Embryonic facial prominence (tissue), 1 donor: ENCODE measurements at regions not wholly inside any gene's neighbourhood (a gene's known extent, or its start where the extent isn't known, plus 50 kb on each side); places are given as distances from the start of the nearest gene placed in this dataset.
A peak's percentile ranks its signal among the peaks of the same experiment; 100 is the strongest.

Experiments used
- DNase-seq: peaks from one replicate; pipeline ENCODE4 v3.0.0-alpha.2; 2016; ENCODE audit errors: extremely low spot score

DNA sequence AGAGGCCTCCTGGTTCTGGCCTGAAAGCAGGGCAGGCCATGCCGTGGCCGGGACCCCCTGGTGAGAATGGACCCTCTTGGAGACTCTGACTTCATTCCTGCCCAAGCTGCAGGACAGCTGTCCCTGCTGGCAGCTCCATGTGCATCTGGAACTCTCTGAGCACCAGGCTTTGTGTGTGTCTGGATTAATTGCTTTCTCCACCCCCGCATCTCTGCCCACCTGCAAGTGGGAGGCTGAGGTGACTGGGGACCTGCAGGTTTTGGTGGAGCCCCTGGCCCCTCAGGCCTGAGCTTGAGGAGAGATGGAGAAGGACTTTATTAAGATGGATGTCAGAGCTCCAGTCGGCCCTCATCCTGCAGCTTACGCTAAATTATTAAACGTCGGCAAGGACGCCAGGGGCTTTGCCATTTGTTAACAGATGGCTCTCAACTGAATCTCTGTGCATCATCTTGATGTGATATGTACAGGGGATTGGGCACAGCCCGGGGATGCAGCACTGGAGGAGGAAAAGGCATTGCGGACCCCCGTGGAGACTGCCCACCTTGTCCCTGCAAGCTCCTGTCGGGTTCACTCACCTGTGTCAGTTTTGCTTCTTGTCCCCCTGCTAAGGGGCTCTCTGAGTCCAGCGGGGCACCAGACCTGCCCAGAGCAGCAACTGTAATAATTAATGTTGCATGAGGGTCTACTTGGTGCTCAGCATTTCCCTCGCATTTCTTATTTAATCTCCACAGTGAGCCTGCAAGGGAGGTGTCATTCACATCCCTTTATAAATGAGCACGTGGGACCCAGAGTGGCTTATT, 154.1 kb upstream of the RPL38 start:
- no peak for DNase-seq

DNA sequence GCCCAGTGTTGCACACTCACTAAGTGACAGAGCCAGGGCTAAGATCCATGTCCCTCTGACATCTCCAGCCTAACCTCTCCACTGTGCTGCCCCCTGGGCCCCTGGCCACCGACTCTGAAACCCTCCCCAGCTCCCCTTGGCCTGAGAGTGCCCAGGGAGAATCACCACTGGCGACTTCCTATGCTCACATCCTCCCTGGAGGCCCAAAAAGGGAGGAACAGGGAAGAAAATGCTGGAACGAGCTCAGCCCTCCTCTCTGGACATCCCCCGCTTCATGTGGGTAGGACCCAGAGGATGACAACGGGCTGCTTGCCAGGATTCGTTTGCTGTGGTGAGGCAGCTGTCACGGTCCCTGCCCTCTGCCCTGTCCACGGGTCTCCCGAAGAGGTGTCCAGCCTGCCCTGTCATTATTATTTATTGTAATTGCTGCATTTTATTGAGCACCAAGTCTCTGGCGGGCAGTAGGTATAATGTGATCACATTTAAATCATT, 153.5 kb upstream of the RPL38 start:
- no peak for DNase-seq

DNA sequence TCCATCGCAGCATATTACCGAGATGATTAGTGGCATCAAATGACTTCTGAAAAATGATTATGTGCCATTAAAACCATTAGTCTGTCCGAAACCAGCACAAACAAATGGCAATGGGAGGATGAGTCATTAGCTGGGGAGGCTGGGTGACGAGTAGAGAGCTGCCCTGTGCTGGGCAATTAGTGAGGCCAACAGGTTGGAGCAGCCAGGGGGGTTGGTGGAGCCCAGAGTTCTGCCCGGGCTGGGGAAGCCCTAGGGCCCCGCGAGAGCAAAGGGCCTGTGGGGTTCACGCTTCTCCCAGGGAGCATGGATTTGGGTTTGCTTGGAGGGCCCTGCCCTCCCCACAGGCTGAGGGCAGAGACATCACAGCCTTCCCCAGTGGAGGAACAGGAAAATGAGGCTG, 152.1 kb upstream of the RPL38 start:
- no peak for DNase-seq

DNA sequence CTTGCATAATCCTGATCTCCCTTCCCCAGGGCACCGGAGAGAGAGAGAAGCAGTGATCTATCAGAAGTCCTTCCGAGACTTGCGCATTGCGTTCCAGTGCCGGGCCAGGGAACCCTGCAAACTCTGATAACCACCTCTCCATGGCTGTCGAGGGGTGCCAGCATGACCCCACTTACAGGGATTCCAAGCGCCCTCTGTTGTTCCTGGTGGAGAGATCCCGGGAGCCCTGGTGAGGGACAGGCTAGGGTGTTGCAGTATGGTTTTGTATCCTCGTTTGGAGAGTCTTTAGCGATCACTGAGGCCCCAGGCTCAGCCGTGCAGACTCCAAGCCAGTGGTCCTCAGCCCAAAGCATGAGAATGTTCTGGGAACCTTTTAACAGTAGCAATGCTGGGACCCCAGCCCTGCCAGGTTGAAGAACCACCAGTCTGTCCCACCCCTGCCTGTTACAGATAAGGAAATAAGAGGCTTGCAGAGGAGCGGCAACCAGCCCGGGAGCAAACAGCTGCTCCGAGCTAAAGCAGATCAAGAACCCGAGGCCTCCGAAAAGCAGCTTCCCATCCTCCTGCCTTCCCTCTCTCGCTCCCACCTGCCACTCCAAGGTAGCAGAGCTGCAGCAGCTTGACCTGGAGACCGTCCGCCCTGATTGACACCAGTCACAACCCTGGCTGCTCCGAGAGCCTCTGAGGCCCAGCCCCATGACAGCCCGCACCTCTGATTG, 150.3 kb upstream of the RPL38 start:
- DNase-seq, result no peak

DNA sequence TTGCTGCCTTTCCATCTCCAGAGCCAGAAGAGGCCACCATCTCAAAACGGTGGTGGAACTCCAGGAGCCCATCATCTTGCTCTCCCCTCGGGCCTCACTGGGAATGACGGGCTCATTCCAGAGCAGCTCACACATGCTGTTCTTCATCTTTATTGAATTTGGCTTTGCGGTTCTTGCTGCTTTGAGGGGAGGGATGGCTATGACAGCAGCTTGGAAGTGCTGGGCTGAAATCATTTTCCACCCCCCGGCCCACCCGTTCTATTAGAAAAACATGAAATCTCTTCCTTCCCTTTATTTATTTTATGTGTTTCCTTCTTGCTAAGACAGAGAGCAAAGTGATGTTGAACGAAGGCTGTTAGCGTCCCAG, 149.8 kb upstream of the RPL38 start:
- peak; percentile 51 for DNase-seq

DNA sequence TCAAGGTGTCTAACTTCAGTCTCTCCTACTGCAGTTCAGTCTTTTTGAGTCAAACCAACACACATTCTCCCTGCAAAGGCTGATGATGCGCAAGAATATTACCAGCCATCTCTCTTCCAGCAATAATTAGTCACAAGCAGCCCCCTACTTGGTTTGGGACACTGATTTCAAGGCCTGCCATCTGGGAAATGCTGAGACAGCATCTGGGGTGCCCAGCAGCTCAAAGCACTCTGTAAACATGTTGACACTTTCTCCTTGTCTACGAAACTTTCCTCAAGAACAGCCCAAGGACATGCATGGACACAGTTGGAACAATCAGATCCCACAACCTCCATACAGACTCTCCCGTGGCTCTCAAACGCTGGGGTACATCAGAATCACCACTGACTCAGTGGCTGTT, 149.2 kb upstream of the RPL38 start:
- no peak for DNase-seq

DNA sequence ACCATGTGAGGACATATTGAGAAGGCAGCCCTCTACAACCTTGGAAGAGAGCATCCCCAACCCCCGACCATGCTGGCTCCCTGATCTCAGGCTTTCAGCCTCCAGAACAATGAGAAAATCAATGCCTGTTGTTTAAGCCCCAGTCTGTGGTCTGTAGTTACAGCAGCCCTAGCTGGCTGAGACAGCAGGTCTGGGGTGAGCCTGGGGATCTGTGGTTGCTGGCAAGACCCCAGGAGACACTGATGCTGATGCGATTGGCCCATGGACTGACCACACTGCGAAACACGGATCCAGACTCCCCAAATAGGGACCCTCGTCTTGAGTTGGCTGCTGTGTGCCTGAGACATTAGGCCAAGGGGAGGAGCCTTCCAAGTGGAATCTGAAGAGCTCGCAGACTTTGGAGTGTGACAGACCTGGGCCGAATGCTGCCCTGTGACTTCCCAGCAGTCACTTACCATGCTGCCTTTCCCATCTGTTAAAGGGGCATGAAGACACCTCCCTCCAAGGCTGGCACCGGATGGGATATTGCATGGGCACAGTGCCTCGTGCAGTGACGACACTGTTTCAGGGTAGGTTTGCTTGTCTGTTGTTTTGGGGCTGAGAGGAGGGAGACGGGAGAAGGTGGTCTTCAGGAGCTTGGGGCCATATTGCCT, 147.8 kb upstream of the RPL38 start:
- no peak for DNase-seq

DNA sequence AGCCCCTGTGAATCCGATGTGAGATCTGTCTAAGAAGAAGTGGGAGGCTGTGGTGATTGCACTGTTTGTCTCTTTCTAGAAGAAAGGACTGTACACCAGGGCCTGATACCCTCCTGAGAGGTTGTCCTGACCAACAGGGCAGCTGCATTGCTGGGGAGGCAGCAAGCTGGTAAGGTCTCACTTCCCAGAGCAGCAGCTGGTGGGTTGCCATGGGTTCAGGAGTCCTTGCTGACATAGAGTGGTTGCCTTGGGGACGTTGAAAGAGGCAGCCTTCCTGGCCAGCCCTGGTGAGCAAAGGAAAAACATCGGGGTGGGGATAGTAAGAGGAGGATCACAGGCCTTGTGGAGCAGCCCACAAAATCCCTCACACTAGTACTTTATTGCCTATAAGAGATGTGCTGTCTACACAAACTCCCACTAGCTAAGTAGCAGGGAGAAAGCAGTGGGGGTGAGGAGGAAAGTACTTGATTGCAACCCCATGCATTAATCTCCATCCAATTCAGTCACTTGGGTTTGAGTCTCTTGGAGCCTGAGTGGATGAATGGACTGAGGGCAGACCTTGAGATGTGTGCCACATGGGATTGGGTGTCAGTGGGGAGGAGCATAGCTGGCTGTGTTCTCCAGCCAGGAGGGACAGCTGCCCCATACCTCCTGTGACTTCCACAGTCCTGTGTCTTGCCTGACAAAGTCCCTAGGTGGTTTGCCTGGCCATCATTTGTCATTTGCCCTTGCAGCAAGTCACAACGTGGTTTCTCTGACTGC, 143.8 kb upstream of the RPL38 start:
- no peak for DNase-seq

DNA sequence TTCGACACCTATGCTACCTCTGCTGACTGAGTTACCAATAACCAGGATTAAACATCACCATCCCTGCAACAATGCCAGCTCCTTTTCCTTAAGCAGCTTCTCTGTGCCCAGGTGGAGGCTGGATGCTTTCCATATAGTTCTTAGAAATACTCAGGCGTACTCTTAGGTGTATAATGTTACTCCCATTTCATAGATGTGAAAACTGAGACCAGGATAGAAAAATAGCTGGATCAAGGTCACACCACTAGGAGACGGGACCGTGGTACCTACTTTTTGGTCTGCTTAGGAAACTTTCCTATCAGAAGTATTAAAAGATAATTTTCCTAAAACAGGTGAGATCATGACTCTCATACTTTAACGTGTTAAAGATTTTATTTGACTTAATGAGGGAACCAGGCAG, 141.7 kb upstream of the RPL38 start:
- DNase-seq, result no peak

DNA sequence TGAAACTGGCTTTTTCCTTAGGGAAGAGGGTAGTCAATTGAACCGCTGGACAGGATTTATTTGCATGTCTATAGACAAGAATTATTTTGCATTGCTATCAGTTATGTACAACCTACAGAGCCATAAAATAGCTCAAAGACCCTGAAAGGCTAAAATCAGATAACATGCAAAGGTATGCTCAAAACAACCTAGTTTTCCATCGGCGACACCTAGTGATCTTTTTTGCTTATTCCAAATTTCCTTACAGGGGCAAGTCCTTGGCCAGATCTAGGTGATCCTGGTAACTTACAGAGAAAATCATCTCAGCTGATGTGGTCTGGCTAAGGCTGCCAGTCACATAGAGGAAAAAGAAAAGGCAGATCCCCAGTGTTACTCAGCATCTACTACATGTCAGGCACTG, 141.2 kb upstream of the RPL38 start:
- no peak for DNase-seq

DNA sequence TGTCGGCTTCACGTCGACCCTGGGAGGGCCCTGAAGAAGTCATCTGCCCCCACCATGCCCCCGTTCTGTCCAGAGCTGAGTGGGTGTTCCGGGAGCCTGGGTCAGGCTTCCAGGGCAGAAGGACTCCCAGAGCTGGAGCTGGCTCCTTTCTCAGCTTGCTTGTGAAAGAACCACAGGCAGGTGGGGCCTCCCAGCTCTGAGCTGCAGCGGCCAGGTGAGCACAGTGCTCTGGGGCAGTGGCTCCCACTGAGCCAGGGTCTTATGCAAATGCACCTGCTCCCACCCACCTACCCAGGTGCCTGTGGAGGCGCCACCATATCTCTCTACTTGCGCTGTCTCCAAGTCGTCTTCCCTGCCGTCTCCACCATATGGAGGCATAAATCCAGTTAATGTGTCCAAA, 140.0 kb upstream of the RPL38 start:
- no peak for DNase-seq

DNA sequence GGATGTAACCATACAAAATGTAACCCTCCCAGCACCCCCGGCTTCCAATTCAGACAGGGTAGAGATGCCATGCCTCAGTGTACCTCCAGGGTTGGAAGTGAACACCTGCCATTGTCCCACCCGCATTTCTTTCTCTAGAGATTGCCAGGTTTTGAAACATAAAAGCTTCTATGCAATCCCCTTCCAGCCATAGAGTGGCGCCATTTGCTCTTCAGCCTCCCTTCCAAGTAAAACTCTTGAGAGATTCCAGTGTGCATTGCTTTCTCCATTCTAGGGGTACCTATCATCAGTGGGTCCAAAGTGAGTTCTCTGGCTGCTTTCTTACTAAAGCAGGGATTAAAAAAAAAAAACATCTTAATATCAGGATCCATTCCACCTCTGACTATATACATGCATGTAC, 133.1 kb upstream of the RPL38 start:
- no peak for DNase-seq

DNA sequence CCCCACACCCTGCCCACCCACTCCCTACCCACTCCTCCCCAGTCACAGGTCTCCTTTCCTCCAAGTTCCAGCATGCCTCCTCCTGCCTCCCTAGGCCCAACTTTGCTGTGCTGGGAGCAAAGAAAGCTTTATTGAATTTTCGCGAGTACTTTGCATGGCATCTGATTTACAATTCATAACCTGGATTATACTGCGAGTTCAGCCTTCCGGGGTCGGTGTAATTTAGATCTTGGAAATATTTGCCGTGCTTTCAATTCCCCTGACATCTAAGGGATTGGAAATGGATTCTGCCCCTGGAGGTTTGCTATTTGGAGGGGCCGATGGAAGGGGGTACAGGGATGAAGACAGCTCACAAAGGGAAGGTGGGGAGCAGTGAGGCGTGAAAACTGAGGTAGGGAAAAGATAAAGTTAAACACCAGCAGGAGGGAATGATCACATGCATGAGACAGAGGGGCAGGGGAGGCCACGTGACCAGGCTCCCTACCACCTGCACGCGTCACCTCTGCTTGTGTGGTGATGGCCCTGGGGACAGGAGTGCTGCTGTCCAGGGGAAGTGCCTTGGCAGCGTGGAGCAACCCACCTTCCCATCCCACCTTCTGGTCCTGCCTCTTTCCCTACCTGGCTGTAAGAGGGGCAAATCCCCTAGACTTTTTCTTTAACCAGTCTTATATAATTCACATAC, 132.3 kb upstream of the RPL38 start:
- no peak for DNase-seq

DNA sequence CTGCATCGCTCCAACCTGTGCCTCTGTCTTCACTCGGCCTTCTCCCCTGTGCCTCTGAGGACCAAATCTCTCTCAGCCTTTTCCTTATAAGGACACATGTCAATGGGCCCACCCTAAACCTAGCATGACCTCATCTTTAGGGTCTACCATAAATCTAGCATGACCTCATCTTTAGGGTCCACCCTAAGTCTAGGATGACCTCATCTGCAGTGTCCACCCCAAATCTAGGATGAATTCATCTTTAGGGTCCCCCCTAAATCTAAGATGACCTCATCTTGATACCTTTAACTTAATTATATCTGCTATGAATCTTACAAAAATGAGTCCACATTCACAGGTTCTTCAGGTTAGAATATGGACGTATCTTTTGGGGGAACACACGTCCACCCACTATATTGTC, 131.1 kb upstream of the RPL38 start:
- no peak for DNase-seq

DNA sequence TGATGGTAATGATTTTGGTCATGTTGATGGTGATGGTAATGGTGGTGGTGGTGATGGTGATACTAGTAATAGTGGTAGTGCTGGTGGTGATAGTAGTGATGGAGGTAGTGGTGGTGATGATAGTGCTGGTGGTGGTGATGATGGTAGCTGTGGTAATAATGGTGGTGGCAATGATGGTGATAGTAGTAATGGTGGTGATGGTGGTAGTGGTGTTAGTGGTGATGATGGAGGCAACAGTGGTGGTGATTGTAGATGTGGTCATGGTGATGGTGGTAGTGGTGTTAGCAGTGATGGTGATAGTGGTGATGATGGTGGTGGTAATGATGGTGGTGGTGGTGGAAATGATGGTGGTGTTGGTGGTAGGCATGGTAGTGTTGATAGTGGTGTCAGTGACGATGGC, 127.0 kb upstream of the RPL38 start:
- no peak for DNase-seq

DNA sequence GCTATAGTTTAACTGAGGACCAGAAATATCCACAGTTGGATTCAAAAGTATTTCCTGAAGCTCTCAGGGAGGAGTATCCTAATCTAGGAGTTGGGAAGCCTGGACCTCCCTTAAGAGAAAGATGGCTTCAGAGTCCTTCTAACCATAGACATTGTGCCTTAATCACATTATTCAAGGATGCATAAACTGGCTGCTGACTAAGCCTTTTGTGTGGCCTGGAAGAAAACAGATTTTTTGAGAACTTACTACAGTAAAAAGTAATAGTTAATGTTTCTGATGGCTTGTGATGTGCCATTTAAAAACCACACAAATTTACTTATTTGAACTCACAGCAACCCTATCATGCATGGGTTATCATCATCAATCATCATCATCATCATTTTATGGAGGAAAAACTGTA, 126.2 kb upstream of the RPL38 start:
- no peak for DNase-seq

DNA sequence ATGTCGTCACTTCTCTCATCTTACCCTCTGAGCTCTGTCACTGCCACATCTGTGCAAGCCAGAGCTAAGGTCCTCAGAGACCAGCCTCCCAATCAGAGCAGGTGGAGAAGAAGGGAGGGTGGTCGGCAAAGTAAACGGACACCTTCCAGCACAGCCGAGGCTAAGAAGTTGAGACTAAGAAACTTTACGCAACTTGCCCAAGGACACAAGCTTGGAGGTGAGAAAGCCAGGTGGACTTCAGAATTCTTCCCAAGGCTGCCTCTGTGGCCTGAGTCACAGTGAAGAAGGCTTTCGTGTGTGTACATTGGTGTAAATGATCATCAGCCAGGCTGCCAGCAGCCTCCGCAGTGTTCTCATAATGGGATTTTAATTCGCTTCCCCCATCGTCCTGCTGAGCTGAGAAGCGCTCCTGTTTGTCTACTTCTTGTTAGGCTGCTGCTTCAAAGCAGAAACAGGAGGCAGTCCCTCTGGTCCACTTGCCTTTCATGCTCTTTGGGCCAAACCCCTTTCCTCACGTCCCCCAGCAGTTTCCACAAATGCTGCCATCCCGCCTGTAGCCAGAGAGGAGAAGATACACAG, 125.0 kb upstream of the RPL38 start:
- no peak for DNase-seq

DNA sequence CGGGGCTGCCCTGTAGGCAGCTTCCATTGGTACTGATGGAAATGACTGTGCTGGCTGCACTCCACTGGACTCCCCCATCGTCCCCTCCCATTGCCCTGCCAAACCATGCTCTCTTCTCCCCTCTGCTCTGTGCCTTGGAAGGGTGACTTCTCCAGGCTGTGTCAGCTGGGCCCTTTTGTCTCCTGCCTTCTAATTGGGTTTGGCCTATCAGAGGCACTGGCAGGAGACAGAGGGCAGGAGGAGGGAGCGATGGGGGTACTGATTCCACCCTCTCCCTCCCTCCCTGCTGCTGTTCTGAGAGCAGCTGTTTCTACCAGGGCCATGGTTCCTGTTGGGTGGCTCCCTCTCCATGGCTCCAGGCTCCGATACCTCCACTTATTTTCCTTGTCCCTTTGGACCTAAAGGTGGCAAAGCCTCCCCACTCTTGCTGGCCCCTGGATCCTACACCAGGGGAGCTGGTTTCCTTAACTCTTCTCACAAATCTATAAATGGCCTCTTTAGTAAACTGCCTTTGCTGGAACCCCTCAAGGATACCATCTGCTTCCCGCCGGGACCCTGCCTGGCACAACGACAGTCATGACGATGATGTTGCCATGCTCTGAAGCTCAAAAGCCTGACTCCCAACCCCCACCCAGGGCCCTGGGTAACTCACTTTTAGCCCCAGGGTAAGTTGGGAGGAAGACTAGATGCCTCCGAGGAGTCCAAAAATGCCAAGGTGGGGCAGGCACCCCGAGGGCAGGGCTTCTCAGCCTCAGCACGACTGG, 123.8 kb upstream of the RPL38 start:
- no peak for DNase-seq

DNA sequence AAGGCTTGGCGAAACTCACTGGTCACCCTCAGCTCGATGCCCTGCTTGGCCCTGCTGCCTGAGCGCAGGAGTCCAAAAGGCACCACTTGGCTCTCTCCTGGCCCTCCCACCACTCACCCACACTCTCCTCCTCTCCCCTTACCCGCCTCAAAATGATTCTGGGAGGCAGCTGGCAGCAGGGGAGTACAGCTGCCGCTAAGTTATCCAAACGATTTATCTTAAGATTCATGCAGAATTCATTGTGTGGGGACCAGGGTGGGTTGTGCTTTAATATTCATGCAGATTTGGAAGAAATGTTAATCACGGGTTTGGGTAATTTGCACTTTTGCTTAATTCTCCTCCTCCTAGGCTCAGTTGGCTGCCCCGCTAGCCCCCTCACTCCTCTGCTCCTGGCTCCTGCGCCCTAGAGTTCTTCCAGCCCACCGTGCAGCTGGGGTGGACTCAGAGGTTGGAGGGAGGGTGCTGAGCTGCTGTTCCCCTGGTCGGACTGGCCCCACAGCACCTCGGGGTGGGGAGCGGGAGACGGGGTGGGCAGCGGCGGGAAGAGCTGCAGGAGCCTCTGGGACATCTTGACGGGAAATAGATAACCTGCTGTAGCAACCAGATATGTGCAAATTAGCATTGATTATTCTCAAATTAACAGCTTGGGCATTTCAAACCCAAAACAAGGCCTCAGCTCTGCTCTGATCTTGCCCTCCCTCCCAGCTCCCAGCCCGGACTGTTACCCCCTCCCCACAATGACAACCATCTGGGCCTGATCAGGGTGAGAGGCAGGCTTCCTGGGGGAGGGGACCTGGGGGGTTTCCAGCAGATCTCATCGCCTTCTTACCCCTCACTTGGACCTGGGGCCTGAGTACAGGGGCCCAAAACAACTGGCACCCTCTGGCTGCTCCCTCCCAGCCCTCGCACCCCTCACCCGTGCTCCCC, 122.6 kb upstream of the RPL38 start:
- DNase-seq, result no peak
